ENCODE measurements at regions not wholly inside any gene's neighbourhood (a gene's known extent, or its start where the extent isn't known, plus 50 kb on each side); places are given as distances from the start of the nearest gene placed in this dataset.

- Histone ChIP-seq H3K27ac (no peak overlapping the region), H3K36me3 (no peaks in the 10 kb centered on the region), H3K9me3 (peaks cover 3% of the 10 kb centered on the region), H3K27me3 (replicated peaks; ENCODE audit: insufficient read depth) (no peaks in the 10 kb centered on the region), H3K4me3 (no peak overlapping the region), H3K4me1 (ENCODE audit: control insufficient read depth in 1 of 2, low read depth in 2 of 2) (no peaks in the 10 kb centered on the region)
- no peak for TF ChIP-seq CTCF (IDR thresholded peaks at IDR 0.05)
- DNase-seq (ENCODE audit: low spot score) (no peak), ATAC-seq (ENCODE audit: insufficient number of reproducible peaks, low FRiP score, low read depth) (no peak)
Observed at GRCh38 chr2:212831671-212832199, 293.1 kb upstream of the ERBB4 start.

GRCh38 chr2:212816267-212816666, 277.7 kb upstream of the ERBB4 start:
- Histone ChIP-seq H3K9me3 (no peaks in the 10 kb centered on the region), H3K36me3 (no peaks in the 10 kb centered on the region), H3K27me3 (replicated peaks; ENCODE audit: insufficient read depth) (no peaks in the 10 kb centered on the region), H3K27ac (no peak overlapping the region), H3K4me1 (ENCODE audit: control insufficient read depth in 1 of 2, low read depth in 2 of 2) (no peaks in the 10 kb centered on the region), H3K4me3 (no peak overlapping the region)
- ATAC-seq (ENCODE audit: insufficient number of reproducible peaks, low FRiP score, low read depth) (no peak), DNase-seq (ENCODE audit: low spot score) (no peak)
- TF ChIP-seq CTCF (IDR thresholded peaks at IDR 0.05), result no peak

- H3K4me3 ChIP-seq, result no peak overlapping the region
- H3K27ac ChIP-seq, result no peak overlapping the region
- no peak for DNase-seq (ENCODE audit: low spot score)
- TF ChIP-seq CTCF (IDR thresholded peaks at IDR 0.05), result no peak
- no peak for ATAC-seq (ENCODE audit: insufficient number of reproducible peaks, low FRiP score, low read depth)
- no peaks in the 10 kb centered on the region for H3K36me3 ChIP-seq
- H3K9me3 ChIP-seq, result no peaks in the 10 kb centered on the region
- no peaks in the 10 kb centered on the region for H3K27me3 ChIP-seq (replicated peaks; ENCODE audit: insufficient read depth)
- no peaks in the 10 kb centered on the region for H3K4me1 ChIP-seq (ENCODE audit: control insufficient read depth in 1 of 2, low read depth in 2 of 2)
Observed at GRCh38 chr2:212815453-212815852, 276.9 kb upstream of the ERBB4 start.

- H3K4me3 ChIP-seq, result no peak overlapping the region
- no peak for TF ChIP-seq CTCF (IDR thresholded peaks at IDR 0.05)
- H3K9me3 ChIP-seq, result no peaks in the 10 kb centered on the region
- no peaks in the 10 kb centered on the region for H3K36me3 ChIP-seq
- no peak for ATAC-seq (ENCODE audit: insufficient number of reproducible peaks, low FRiP score, low read depth)
- H3K4me1 ChIP-seq (ENCODE audit: control insufficient read depth in 1 of 2, low read depth in 2 of 2), result no peaks in the 10 kb centered on the region
- no peak for DNase-seq (ENCODE audit: low spot score)
- no peak overlapping the region for H3K27ac ChIP-seq
- H3K27me3 ChIP-seq (replicated peaks; ENCODE audit: insufficient read depth), result no peaks in the 10 kb centered on the region
Observed at GRCh38 chr2:212814941-212815340, 276.3 kb upstream of the ERBB4 start.

GRCh38 chr2:212811921-212812320, 273.3 kb upstream of the ERBB4 start:
- no peaks in the 10 kb centered on the region for H3K27me3 ChIP-seq (replicated peaks; ENCODE audit: insufficient read depth)
- no peaks in the 10 kb centered on the region for H3K9me3 ChIP-seq
- H3K36me3 ChIP-seq, result no peaks in the 10 kb centered on the region
- no peak overlapping the region for H3K4me3 ChIP-seq
- ATAC-seq (ENCODE audit: insufficient number of reproducible peaks, low FRiP score, low read depth) (no peak), DNase-seq (ENCODE audit: low spot score) (no peak)
- TF ChIP-seq CTCF (IDR thresholded peaks at IDR 0.05), result no peak
- no peak overlapping the region for H3K27ac ChIP-seq
- H3K4me1 ChIP-seq (ENCODE audit: control insufficient read depth in 1 of 2, low read depth in 2 of 2), result no peaks in the 10 kb centered on the region
